ENCODE measurements at regions not wholly inside any gene's neighbourhood (a gene's known extent, or its start where the extent isn't known, plus 50 kb on each side); places are given as distances from the start of the nearest gene placed in this dataset.
"Not testable (repeated sequence)": the region's sequence is repeated elsewhere in the genome, so short reads cannot be mapped to it uniquely, and the experiment has no call there.

- DNase-seq (ENCODE audit: low read depth) = no peak
These were observed 454.9 kb downstream of the PRR16 start for GRCh38 chr5:120919017-120919416.

- DNase-seq (ENCODE audit: low read depth) = no peak
These were observed 458.9 kb downstream of the PRR16 start for GRCh38 chr5:120923026-120923425.

- no peak for DNase-seq (ENCODE audit: low read depth)
These were observed 462.4 kb downstream of the PRR16 start for GRCh38 chr5:120926471-120926870.

GRCh38 chr5:120927950-120928530 lies 463.9 kb downstream of the PRR16 start:
- no peak for DNase-seq (ENCODE audit: low read depth)

- DNase-seq (ENCODE audit: low read depth) = no peak
These were observed 468.4 kb downstream of the PRR16 start for GRCh38 chr5:120932480-120932879.

- DNase-seq (ENCODE audit: low read depth) = no peak
These were observed 469.9 kb downstream of the PRR16 start for GRCh38 chr5:120934031-120934430.

GRCh38 chr5:120936652-120937051 lies 472.6 kb downstream of the PRR16 start:
- no peak for DNase-seq (ENCODE audit: low read depth)

GRCh38 chr5:120938604-120939003 lies 474.5 kb downstream of the PRR16 start:
- no peak for DNase-seq (ENCODE audit: low read depth)

- no peak for DNase-seq (ENCODE audit: low read depth)
These were observed 478.7 kb downstream of the PRR16 start for GRCh38 chr5:120942596-120943350.

- not testable (repeated sequence) for DNase-seq (ENCODE audit: low read depth)
These were observed 485.5 kb downstream of the PRR16 start for GRCh38 chr5:120949596-120949995.

- not testable (repeated sequence) for DNase-seq (ENCODE audit: low read depth)
These were observed 489.3 kb downstream of the PRR16 start for GRCh38 chr5:120953445-120953844.

GRCh38 chr5:120954255-120954654 lies 490.2 kb downstream of the PRR16 start:
- no peak for DNase-seq (ENCODE audit: low read depth)

- DNase-seq (ENCODE audit: low read depth) = no peak
These were observed 491.7 kb downstream of the PRR16 start for GRCh38 chr5:120955795-120956194.

- no peak for DNase-seq (ENCODE audit: low read depth)
These were observed 494.9 kb downstream of the PRR16 start for GRCh38 chr5:120958877-120959485.

- no peak for DNase-seq (ENCODE audit: low read depth)
These were observed 496.4 kb downstream of the PRR16 start for GRCh38 chr5:120960510-120960909.

GRCh38 chr5:120967366-120967765 lies 503.3 kb downstream of the PRR16 start:
- DNase-seq (ENCODE audit: low read depth) = no peak

GRCh38 chr5:120974690-120975089 lies 510.6 kb downstream of the PRR16 start:
- no peak for DNase-seq (ENCODE audit: low read depth)

- no peak for DNase-seq (ENCODE audit: low read depth)
These were observed 518.3 kb downstream of the PRR16 start for GRCh38 chr5:120982351-120982750.

GRCh38 chr5:120985526-120985925 lies 521.4 kb downstream of the PRR16 start:
- no peak for DNase-seq (ENCODE audit: low read depth)

- no peak for DNase-seq (ENCODE audit: low read depth)
These were observed 524.4 kb downstream of the PRR16 start for GRCh38 chr5:120988491-120988890.

GRCh38 chr5:120988941-120989340 lies 524.8 kb downstream of the PRR16 start:
- no peak for DNase-seq (ENCODE audit: low read depth)

- DNase-seq (ENCODE audit: low read depth) = no peak
These were observed 527.5 kb downstream of the PRR16 start for GRCh38 chr5:120991569-120991968.

GRCh38 chr5:120994112-120994511 lies 530.0 kb downstream of the PRR16 start:
- no peak for DNase-seq (ENCODE audit: low read depth)

Measured in forelimb muscle (tissue), 1 donor.